Mesenchymal stem cell (in vitro differentiated cells and primary cell): ENCODE measurements at regions not wholly inside any gene's neighbourhood (a gene's known extent, or its start where the extent isn't known, plus 50 kb on each side); places are given as distances from the start of the nearest gene placed in this dataset.

ENCODE experiments used
- DNase-seq: peaks from one replicate; pipeline ENCODE4 v3.0.0-alpha.2; 2013
- H2AFZ ChIP-seq: one replicate; pipeline ENCODE4 v1.6.1; 2013; ENCODE audit warnings: low read depth, mild to moderate bottlenecking, control low read depth, inconsistent platforms, low read length, moderate library complexity
- H2AK5ac ChIP-seq: 2 replicates; pipeline ENCODE4 v1.6.1; 2013; ENCODE audit warnings: low read length, moderate library complexity, mild to moderate bottlenecking, inconsistent platforms; ENCODE audit not compliant: severe bottlenecking
- H2BK120ac ChIP-seq: one replicate; pipeline ENCODE4 v1.6.1; 2013; ENCODE audit warnings: low read depth, mild to moderate bottlenecking, inconsistent platforms, low read length, moderate library complexity
- H2BK12ac ChIP-seq, 2 experiments: one replicate each; pipeline ENCODE4 v1.6.1; 2013; ENCODE audit warnings: inconsistent platforms in 2 of 2, low read length in 2 of 2, mild to moderate bottlenecking in 2 of 2, moderate library complexity in 2 of 2, control low read depth in 1 of 2
- H2BK15ac ChIP-seq: one replicate; pipeline ENCODE4 v1.6.1; 2013; ENCODE audit warnings: mild to moderate bottlenecking, low read depth, inconsistent platforms; ENCODE audit not compliant: poor library complexity, severe bottlenecking
- H2BK5ac ChIP-seq: 2 replicates; pipeline ENCODE4 v1.6.1; 2013; ENCODE audit warnings: low read depth, mild to moderate bottlenecking, low read length, control low read depth, inconsistent platforms; ENCODE audit not compliant: poor library complexity, severe bottlenecking
- H3K14ac ChIP-seq, 2 experiments: one replicate each; pipeline ENCODE4 v1.6.1; 2013; ENCODE audit warnings: inconsistent platforms in 2 of 2, low read length in 2 of 2, control low read depth in 1 of 2, mild to moderate bottlenecking in 1 of 2, moderate library complexity in 1 of 2
- H3K18ac ChIP-seq, 2 experiments: one replicate each; pipeline ENCODE4 v1.6.1; 2013; ENCODE audit warnings: inconsistent platforms in 2 of 2, low read length in 2 of 2, control low read depth in 1 of 2, low read depth in 1 of 2, mild to moderate bottlenecking in 1 of 2
- H3K23ac ChIP-seq, 2 experiments: one replicate each; pipeline ENCODE4 v1.6.1; 2013; ENCODE audit warnings: inconsistent platforms in 2 of 2, low read length in 2 of 2, mild to moderate bottlenecking in 2 of 2, moderate library complexity in 2 of 2, control low read depth in 1 of 2
- H3K27ac ChIP-seq: 2 replicates; pipeline ENCODE4 v1.5.1; 2013; ENCODE audit warnings: mild to moderate bottlenecking, moderate library complexity, low read length, control low read depth, inconsistent platforms; ENCODE audit not compliant: poor library complexity, severe bottlenecking
- H3K27me3 ChIP-seq, 2 experiments: 2 replicates each; pipeline versions ENCODE4 v1.6.1 to v1.7.0; 2013; ENCODE audit warnings: low read length in 2 of 2, mild to moderate bottlenecking in 2 of 2, moderate library complexity in 2 of 2, control low read depth in 1 of 2, inconsistent platforms in 1 of 2; ENCODE audit not compliant: control insufficient read depth in 1 of 2, insufficient read depth in 1 of 2
- H3K36me3 ChIP-seq, 2 experiments: 2 replicates each; pipeline versions ENCODE4 v1.6.1 to v1.7.0; 2013; ENCODE audit warnings: low read length in 2 of 2, control low read depth in 1 of 2, inconsistent platforms in 1 of 2, low read depth in 1 of 2, mild to moderate bottlenecking in 1 of 2; ENCODE audit not compliant: insufficient read depth in 2 of 2, control insufficient read depth in 1 of 2
- H3K4ac ChIP-seq, 2 experiments: one replicate each; pipeline ENCODE4 v1.6.1; 2013; ENCODE audit warnings: inconsistent platforms in 2 of 2, low read length in 2 of 2, mild to moderate bottlenecking in 2 of 2, moderate library complexity in 2 of 2, control low read depth in 1 of 2, low read depth in 1 of 2
- H3K4me1 ChIP-seq: 2 replicates; pipeline ENCODE4 v1.6.1; 2013; ENCODE audit warnings: low read depth, low read length, control low read depth; ENCODE audit not compliant: control insufficient read depth, insufficient read depth
- H3K4me2 ChIP-seq: 2 replicates; pipeline ENCODE4 v1.6.1; 2013; ENCODE audit warnings: low read length, mild to moderate bottlenecking, inconsistent platforms; ENCODE audit not compliant: poor library complexity, severe bottlenecking
- H3K4me3 ChIP-seq, 2 experiments: 2 replicates each; pipeline versions ENCODE4 v1.5.1 to v1.7.0; 2013; ENCODE audit warnings: low read length in 2 of 2, mild to moderate bottlenecking in 2 of 2, control low read depth in 1 of 2, low read depth in 1 of 2; ENCODE audit not compliant: insufficient read depth in 1 of 2
- H3K79me1 ChIP-seq: replicated peaks from 2 replicates; pipeline ENCODE4 v1.6.1; 2013; ENCODE audit warnings: mild to moderate bottlenecking, control low read depth, low read length, inconsistent platforms; ENCODE audit not compliant: poor library complexity, severe bottlenecking
- H3K9ac ChIP-seq: 2 replicates; pipeline ENCODE4 v1.7.0; 2013; ENCODE audit warnings: mild to moderate bottlenecking, low read length, moderate library complexity
- H3K9me3 ChIP-seq: 2 replicates; pipeline ENCODE4 v1.7.0; 2013; ENCODE audit warnings: mild to moderate bottlenecking, low read length; ENCODE audit not compliant: control insufficient read depth
- H4K8ac ChIP-seq: one replicate; pipeline ENCODE4 v1.6.1; 2013; ENCODE audit warnings: inconsistent platforms, mild to moderate bottlenecking, low read length, moderate library complexity
- H4K91ac ChIP-seq: one replicate; pipeline ENCODE4 v1.6.1; 2013; ENCODE audit warnings: mild to moderate bottlenecking, low read length, inconsistent platforms
- WGBS: methylation state at CpG from one replicate; pipeline ENCODE4 v1.1.7; 2013; ENCODE audit warnings: mixed read lengths; 5-methylcytosine and 5-hydroxymethylcytosine counted together

GRCh38 chr5:93791518-93791972 is 50.1 kb upstream of the POU5F2 start:
- H3K9ac ChIP-seq, result no peak overlapping the region
- H3K79me1 ChIP-seq, result no peaks in the 10 kb centered on the region
- no peak overlapping the region for H4K8ac ChIP-seq
- H3K14ac ChIP-seq, result no peak overlapping the region
- H2BK5ac ChIP-seq, result no peak overlapping the region
- H3K4me1 ChIP-seq, result peaks cover 3% of the 10 kb centered on the region
- peak; percentile 37 for DNase-seq
- no peak overlapping the region for H3K23ac ChIP-seq
- no peak overlapping the region for H4K91ac ChIP-seq
- H3K36me3 ChIP-seq, result peaks cover 5 to 6% of the 10 kb centered on the region in 2 experiments
- H2AFZ ChIP-seq, result no peak overlapping the region
- no peak overlapping the region for H3K4me2 ChIP-seq
- no peak overlapping the region for H3K4ac ChIP-seq
- H3K4me3 ChIP-seq, result no peak overlapping the region
- H3K9me3 ChIP-seq, result no peaks in the 10 kb centered on the region
- H3K27ac ChIP-seq, result no peak overlapping the region
- H2BK15ac ChIP-seq, result no peak overlapping the region
- no peak overlapping the region for H2AK5ac ChIP-seq
- H3K18ac ChIP-seq, result peak overlapping the region in 1 of 2 experiments; percentile 19
- no peak overlapping the region for H2BK12ac ChIP-seq
- no peaks in the 10 kb centered on the region for H3K27me3 ChIP-seq
- no peak overlapping the region for H2BK120ac ChIP-seq
- 34% methylated on average over 2 of the region's 3 CpGs for WGBS
